NCI-H748 (cell line): ENCODE measurements at regions not wholly inside any gene's neighbourhood (a gene's known extent, or its start where the extent isn't known, plus 50 kb on each side); places are given as distances from the start of the nearest gene placed in this dataset.

Experiments
- DNase-seq: peaks from one replicate; lab custom pipeline; 2025; ENCODE audit not compliant: unreplicated experiment; lab: John Stamatoyannopoulos, UW

DNA sequence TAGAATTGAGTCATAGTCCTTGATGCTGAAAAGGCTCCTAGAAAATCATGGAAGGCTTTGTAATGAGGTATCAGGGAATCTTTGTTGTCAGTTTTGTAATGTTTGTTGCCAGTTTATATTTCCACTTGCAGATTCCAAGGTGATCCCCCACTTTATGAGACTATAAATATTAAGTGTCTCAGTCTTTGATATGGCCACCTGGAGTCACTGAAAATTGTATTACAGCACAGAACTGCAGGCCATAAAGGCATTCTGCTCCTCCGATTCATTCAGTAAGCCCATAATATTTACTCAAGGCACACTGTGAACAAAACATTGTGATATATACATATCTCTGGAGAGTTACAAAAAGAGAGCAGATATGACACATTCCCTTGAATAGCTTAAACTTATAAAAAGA is 457.8 kb upstream of the ZNF385D start:
- DNase-seq: no peak

GRCh38 chr3:22209578-22209977 is 458.6 kb upstream of the ZNF385D start:
- DNase-seq: no peak

DNA sequence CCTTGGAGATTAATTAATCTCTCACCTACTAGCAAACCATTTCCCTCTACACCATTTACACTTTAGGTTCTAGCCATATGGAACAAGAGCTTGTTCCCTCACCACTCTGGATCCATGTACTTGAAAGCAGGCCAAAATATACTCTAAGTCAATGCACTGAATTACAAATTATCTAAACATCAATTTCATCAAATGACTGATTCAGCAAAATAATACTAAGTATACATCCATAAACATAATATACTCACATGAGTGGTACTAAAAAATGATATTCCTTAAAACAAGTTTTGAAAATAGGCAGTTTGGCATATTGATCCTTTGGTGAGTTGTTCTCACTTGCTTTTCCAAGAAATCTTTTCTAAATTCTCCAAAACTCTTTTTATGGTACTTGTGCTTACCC is 459.7 kb upstream of the ZNF385D start:
- DNase-seq: no peak

DNA sequence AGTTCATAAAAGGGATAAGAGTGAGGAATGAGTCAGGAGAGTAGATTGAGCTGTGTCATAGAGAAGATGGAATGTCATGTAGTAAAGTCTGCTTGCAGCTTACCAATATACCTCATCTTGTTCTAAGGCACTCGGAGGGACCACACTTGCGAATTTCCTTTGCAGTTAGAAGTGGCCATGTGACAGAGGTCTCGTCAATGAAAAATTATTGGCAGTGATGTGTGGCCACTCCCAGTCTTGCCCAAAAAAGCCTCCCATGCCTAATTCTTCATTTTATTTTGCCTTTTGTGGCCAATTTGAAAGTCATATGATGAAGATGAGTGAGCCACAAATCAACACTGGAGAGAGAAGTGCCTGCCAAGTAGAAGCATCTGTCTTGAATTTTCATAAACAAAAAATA is 465.6 kb upstream of the ZNF385D start:
- DNase-seq: no peak

- no peak for DNase-seq
Observed at GRCh38 chr3:22225161-22225560, 474.2 kb upstream of the ZNF385D start.

DNA sequence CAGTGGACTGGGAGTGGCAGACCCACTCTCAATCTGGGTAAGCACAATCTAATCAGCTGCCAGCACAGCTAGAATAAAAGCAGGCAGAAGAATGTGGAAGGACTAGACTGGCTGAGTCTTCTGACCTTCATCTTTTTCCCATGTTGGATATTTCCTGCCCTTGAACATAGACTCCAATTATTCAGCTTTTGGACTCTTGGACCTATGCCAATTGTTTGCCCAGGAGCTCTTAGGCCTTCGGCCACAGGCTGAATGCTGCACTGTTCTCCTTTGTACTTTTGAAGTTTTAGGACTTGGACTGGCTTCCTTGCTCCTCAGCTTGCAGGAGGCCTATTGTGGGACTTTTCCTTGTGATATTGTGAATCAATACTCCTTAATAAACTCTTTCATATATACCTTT is 477.7 kb upstream of the ZNF385D start:
- DNase-seq: no peak

- DNase-seq: no peak
Observed at GRCh38 chr3:22231061-22231460, 480.1 kb upstream of the ZNF385D start.

GRCh38 chr3:22236490-22237270 is 485.7 kb upstream of the ZNF385D start:
- DNase-seq: no peak

GRCh38 chr3:22239011-22239410 is 488.0 kb upstream of the ZNF385D start:
- DNase-seq: no peak

DNA sequence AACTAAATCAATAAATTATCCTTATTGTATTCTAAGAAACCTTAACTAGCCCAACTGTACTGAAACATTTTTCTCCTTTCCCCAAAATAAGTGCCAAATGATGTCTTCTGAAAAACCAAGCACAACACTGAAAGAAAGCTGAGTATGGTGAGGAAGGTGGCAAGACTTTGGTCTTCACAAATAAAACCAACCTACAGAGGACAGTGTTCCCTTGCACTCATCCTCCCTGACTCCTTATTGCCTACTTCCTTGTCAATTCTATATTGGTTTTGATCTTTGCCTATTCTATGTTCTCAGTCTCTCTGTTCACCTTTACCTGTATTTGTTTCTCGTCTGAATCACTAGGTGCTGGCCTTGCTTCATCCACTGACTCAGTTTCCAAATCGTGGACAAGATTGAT is 490.1 kb upstream of the ZNF385D start:
- no peak for DNase-seq

DNA sequence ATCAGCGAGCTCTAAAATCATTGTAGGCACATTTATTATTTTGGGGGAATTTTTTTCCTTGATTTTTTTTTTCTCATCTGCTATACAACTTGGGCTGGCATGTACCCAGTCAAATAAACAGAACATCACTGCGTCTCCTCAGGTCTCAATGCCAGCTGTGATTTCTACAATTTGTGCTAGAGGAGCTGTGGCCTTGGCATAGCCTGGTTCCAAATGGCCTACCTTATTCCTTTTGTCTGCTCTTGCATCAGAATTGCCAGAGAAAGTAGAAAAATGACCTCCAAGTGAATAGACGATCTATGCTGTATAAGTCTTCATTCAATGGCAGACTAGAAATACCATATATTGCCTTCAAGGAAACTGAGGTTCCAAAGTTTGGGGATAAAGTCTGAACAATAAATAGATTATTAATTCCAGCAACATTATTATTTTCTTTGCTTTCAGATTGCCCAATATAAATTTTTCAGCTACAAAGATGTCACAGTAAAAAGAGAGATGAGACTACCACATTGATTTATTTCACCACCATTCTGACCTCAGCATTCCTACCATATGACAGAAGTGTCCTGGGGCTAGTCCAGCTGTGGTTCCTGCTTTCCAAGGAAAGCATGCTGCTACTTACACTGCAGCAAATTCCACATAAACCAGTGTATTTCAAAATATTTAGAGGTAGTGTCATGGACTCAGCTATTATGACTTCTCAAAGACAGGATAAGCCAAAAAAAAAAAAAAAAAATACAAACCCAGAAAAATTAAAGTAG is 493.9 kb upstream of the ZNF385D start:
- DNase-seq: no peak

DNA sequence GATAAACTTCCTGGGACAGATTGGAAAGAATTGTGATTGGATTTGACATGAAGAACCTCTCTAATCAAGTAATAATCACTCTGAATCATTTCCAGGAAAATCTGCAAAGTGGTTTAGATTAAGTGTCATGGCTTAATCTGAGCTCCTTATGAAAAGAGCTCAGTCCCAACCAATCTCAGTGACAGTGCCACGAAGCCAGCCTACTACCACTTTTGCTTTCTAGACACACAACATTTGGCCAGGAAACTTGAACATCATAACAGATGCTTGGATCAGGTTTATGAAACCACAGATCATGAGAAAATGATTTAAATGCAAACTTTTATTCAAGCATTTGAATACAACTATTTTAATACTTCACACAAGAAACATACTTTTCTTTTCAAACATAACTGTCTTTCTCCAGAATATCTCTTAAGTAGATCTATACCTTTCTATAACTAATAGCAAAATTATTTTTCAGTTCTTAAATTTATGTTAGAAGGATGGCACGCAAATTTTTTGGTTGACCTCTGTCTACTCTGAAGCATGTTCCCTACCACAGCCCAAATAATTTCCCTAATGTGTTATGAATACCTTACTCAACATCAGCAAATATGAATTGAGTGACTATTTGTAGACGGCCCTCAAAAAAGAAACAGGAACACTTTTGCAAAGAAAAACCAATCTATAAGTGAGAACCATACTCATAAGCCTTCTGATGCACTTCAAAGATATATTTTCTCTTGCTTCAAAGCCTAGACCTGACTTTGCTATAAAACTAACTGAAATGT is 495.0 kb upstream of the ZNF385D start:
- no peak for DNase-seq

DNA sequence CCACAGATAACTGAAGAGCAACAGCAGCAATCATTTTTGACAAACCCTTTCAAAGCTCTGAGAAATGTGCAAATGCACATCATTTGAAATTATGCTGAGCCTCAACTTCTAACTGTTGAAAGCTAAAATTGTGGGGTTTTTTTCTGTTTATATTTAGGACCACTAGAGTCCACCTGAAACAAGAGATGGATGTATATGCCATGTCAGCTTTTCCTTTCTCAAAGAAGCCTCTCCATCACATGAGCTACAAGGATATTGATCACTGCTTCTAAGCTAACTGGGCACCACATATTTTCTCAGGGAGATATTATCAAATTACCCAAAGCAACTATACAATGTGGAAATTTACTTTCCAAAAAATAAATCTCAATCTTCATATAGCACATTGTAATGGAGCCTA is 498.6 kb upstream of the ZNF385D start:
- no peak for DNase-seq

DNA sequence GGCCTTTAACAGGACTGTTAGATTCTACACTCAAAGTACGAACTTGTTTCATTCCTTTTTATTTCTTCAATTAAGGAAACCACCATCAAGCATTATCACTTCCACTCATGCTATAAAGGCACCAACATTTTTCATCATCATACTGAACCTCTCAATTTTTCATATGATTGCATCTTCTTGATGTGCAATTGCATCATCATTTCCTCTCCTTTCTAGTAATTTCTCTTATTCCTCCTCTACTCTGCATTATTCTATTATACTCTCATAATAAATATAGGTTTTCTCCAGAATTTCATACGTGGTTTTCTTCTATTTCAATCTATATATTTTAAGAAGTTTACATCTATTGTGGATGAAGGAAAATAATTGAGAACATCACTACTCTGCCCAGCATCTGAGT is 506.2 kb upstream of the ZNF385D start:
- DNase-seq: no peak

DNA sequence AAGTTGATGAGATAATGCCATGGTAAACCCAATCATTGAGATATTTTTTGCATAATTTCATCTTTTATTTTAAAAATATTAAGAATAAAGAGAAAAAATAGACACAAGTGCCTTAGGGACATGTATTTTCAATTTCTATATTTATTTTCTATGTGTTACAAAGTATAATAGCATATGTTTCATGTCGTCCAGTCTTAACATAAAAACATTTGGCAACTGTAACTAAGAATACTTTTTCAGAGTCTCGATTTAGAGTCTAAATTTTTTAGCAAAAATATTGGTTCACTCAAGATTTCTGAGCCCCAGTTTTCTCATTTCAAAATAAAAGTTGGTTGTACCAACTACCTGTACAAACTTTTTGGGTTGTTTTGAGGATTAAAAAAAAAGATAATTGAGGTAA is 511.4 kb upstream of the ZNF385D start:
- DNase-seq: no peak

DNA sequence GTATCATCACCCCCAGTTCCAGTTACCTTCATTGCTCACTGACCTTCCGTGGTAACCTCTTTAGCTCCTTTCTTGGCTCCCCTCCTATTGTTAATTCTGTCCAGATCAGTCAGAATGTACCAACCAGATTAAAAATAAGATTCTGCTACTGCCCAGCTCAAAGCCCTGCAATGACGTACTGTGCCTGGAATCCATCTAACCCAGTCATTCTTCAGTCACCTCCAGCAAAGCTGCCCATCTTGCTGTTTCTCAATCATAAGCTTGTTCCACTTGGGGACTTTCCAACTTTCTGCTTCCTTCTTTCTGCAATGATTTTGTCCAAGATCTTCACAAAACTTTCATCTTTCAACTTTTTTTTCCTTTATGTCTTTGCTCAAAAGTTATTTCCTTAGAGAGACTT is 512.0 kb upstream of the ZNF385D start:
- no peak for DNase-seq

DNA sequence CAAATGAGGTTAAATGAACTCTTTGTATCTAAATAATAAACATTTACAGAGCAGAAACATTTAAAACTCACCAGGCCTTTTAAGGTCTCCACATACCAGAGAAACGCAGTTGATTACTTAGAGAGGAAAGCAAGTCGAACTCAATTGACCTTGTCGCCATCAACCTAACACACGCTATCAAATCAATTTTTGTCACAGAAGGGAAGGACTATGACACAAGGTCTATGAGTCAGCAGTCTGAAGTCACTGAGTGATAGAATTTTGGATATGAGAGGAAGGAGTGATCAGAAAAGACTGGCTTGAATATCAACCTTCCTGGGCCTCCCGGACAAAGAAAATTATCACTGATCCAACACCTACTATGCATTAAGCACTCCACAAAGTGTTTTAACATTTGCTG is 514.4 kb upstream of the ZNF385D start:
- DNase-seq: no peak

DNA sequence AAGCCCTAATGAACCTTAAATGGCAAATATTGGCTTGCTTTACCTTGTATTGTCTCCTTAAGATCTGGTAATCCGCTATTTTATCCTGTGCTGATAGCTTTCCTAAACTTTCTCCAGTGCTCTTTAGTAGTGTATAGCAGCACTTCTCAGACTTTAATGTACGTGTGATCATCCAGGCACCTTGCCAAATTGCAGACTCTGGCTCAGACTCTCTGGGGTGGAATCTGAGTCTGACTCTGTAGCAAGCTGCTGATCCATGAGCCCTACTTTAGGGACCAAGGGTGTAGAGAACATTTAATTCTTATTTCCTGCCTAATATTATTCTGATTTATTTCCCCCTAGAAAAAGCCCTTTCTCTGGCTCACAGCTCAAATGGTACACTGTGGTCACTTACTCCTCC is 518.8 kb upstream of the ZNF385D start:
- no peak for DNase-seq

GRCh38 chr3:22276351-22276750 is 525.3 kb upstream of the ZNF385D start:
- no peak for DNase-seq

- no peak for DNase-seq
Observed at GRCh38 chr3:22284559-22284958, 533.5 kb upstream of the ZNF385D start.

DNA sequence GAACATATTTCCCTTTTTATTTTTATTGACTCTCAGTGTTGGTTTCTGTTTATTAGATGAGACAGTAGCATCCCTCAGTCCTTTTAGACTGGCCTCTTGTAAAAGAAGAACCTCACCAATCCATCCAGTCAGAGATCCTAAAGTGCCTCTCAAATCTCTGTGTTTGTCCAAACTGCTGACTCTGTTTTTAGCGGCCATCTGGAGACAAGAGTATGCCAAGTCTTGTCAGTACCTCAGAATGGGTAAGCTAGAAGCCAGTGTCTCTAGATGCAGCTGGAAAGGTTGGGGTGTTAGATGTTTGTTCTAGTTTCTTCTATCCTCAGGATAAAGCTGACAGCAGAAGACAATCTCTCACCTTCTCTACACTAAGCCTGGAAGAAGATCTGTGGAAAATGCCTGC is 537.7 kb upstream of the ZNF385D start:
- no peak for DNase-seq

GRCh38 chr3:22292681-22293080 is 541.7 kb upstream of the ZNF385D start:
- no peak for DNase-seq
